K562 (cell line): ENCODE measurements at regions not wholly inside any gene's neighbourhood (a gene's known extent, or its start where the extent isn't known, plus 50 kb on each side); places are given as distances from the start of the nearest gene placed in this dataset.

Experiments used
- ATAC-seq: fragments of 200-7000 bp; cut with Tn5 transposase; 3 replicates; pipeline ENCODE4 v1.9.1; 2020; ENCODE audit warnings: moderate library complexity
- BruUV-seq: library from RNA; stranded (reverse); fragments of 400-500 nt; replicated peaks from 2 replicates; lab custom pipeline; 2021; lab: Mats Ljungman, UMichigan
- CTCF ChIA-PET: fragments of 300-600 bp; formaldehyde crosslinking; extraction: SDS; loops from one replicate; lab custom pipeline; 2021; ENCODE audit warnings: low intra/inter-chr PET ratio; lab: Yijun Ruan, JAX
- POLR2A ChIA-PET: fragments of 300-600, 350-650 bp; sonication (Branson Sonifier 250); formaldehyde crosslinking; extraction: SDS; loops from one replicate; lab custom pipeline; 2021; ENCODE audit warnings: antibody characterized with exemption, inconsistent platforms; lab: Yijun Ruan, JAX
- DNase-seq, 4 experiments: peaks; one replicate each; pipeline versions ENCODE4 v3.0.0 to v3.0.0-alpha.2; 2011 to 2018; ENCODE audit warnings: low spot score in 3 of 4, mixed read lengths in 3 of 4; ENCODE audit errors: extremely low read depth in 1 of 4
- FAIRE-seq: peaks from 2 replicates; lab custom pipeline; 2011; peaks lifted over from hg19 to GRCh38; lab: Jason Lieb, UNC
- H2AFZ ChIP-seq: 2 replicates; pipeline ENCODE4 v1.6.0; 2011; ENCODE audit warnings: low read depth, low read length, control low read depth, inconsistent platforms
- H3K27ac ChIP-seq: fragments of 200-600 bp; 3 replicates; pipeline ENCODE4 v1.8.0; 2011; ENCODE audit warnings: low read depth, mild to moderate bottlenecking, control low read depth, inconsistent platforms, low read length, moderate library complexity, mixed read lengths; ENCODE audit errors: extremely low read depth
- H3K27me3 ChIP-seq, 2 experiments: fragments of 300-600 bp in 1 of 2; 2 replicates in 1 of 2; 3 replicates in 1 of 2; pipeline versions ENCODE4 v1.6.0 to v1.8.0; 2011; ENCODE audit warnings: inconsistent platforms in 2 of 2, low read length in 2 of 2, mild to moderate bottlenecking in 1 of 2, mixed read lengths in 1 of 2, moderate library complexity in 1 of 2; ENCODE audit not compliant: control insufficient read depth in 2 of 2, insufficient read depth in 2 of 2
- H3K36me3 ChIP-seq: fragments of 300-600 bp; 3 replicates; pipeline ENCODE4 v1.8.0; 2011; ENCODE audit warnings: mild to moderate bottlenecking, low read length, inconsistent platforms; ENCODE audit not compliant: control insufficient read depth, insufficient read depth
- H3K4me1 ChIP-seq, 2 experiments: fragments of 200-600 bp in 1 of 2; replicated peaks in 1 of 2; 2 replicates in 1 of 2; 3 replicates in 1 of 2; pipeline versions ENCODE4 v1.5.1 to v1.8.0; 2011; ENCODE audit warnings: inconsistent platforms in 2 of 2, low read length in 2 of 2, mild to moderate bottlenecking in 1 of 2, mixed read lengths in 1 of 2, moderate library complexity in 1 of 2; ENCODE audit not compliant: control insufficient read depth in 2 of 2, insufficient read depth in 2 of 2
- H3K4me2 ChIP-seq: 2 replicates; pipeline ENCODE4 v1.6.1; 2011; ENCODE audit warnings: low read length, control low read depth, inconsistent platforms, mixed read lengths; ENCODE audit not compliant: insufficient read depth
- H3K4me3 ChIP-seq: fragments of 200-600 bp; sonication (generic), shearing (Covaris generic); 2 replicates; pipeline ENCODE4 v1.5.1; 2016; ENCODE audit warnings: control low read depth, inconsistent platforms
- H3K79me2 ChIP-seq: fragments of 200-600 bp; 3 replicates; pipeline ENCODE4 v1.8.0; 2011; ENCODE audit warnings: low read length, inconsistent platforms; ENCODE audit not compliant: control insufficient read depth, insufficient read depth
- H3K9ac ChIP-seq, 2 experiments: 2 replicates each; pipeline versions ENCODE4 v1.6.0 to v1.6.1; 2011; ENCODE audit warnings: low read depth in 2 of 2, low read length in 2 of 2, control low read depth in 1 of 2, inconsistent platforms in 1 of 2, mild to moderate bottlenecking in 1 of 2, mixed read lengths in 1 of 2; ENCODE audit not compliant: insufficient read depth in 1 of 2
- H3K9me1 ChIP-seq: one replicate; pipeline ENCODE4 v1.6.0; 2011; ENCODE audit warnings: inconsistent platforms, mild to moderate bottlenecking, low read length, moderate library complexity; ENCODE audit not compliant: control insufficient read depth, insufficient read depth
- H3K9me3 ChIP-seq: replicated peaks from 2 replicates; pipeline ENCODE4 v1.5.1; 2011; ENCODE audit warnings: low read depth, low read length, inconsistent platforms; ENCODE audit not compliant: control insufficient read depth, insufficient read depth
- H4K20me1 ChIP-seq: replicated peaks from 2 replicates; pipeline ENCODE4 v1.6.1; 2011; ENCODE audit warnings: low read length, inconsistent platforms, mixed read lengths; ENCODE audit not compliant: control insufficient read depth, insufficient read depth
- BHLHE40 ChIP-seq: IDR thresholded peaks from 2 replicates; pipeline ENCODE4 v1.6.1; 2011; ENCODE audit warnings: low read length, improper control_type of control experiment
- REST ChIP-seq, 2 experiments: fragments of 450-650 bp; formaldehyde crosslinking in 1 of 2; IDR thresholded peaks; 2 replicates each; pipeline versions ENCODE4 v1.4.0 to v1.6.1; 2014 to 2020; ENCODE audit warnings: mild to moderate bottlenecking in 2 of 2, borderline replicate concordance in 1 of 2, low read depth in 1 of 2
- WGBS: fragments of 100-300 bp; shearing (Covaris generic); methylation state at CpG from one replicate; pipeline ENCODE4 v1.1.6; 2016; ENCODE audit warnings: low coverage, mixed read lengths; ENCODE audit not compliant: insufficient coverage; ENCODE audit errors: missing lambda C conversion rate; 5-methylcytosine and 5-hydroxymethylcytosine counted together
- in situ Hi-C: fragments of 300-500 bp; cut with MboI; formaldehyde crosslinking; loops from 4 replicates; pipeline ENCODE4 v1.15.0; 2018; ENCODE audit warnings: inconsistent platforms, mixed read lengths
- intact Hi-C: fragments of 100-400 bp; cut with micrococcal nuclease; formaldehyde crosslinking; loops from 2 replicates; pipeline ENCODE4 v1.14.2; 2022

- FAIRE-seq: no peak
- no peak for DNase-seq
- H3K36me3 ChIP-seq: no peaks in the 10 kb centered on the region
- ChIA-PET POLR2A (interaction anchor here (0.6 kb wide), 1 partner anchor 185 kb away, joined by 3 read pairs; no protein-coding TSS in a partner anchor), CTCF (no interaction called here)
- H3K4me3 ChIP-seq: no peak overlapping the region
- 2% methylated on average over 5 of the region's 5 CpGs for WGBS
- H3K9me3 ChIP-seq: no peaks in the 10 kb centered on the region
- no peak overlapping the region for H3K9ac ChIP-seq
- intact Hi-C loops (no loop called here), in situ Hi-C loops (no loop called here)
- no peaks in the 10 kb centered on the region for H3K9me1 ChIP-seq
- no peaks in the 10 kb centered on the region for H4K20me1 ChIP-seq
- no peak overlapping the region for H3K27ac ChIP-seq
- no peak for ATAC-seq
- H3K79me2 ChIP-seq: no peaks in the 10 kb centered on the region; the same call in 2 of the 3 replicates
- BruUV-seq: no TSS peak
- H3K4me1 ChIP-seq: no peaks in the 10 kb centered on the region
- no peak overlapping the region for H2AFZ ChIP-seq
- H3K27me3 ChIP-seq: no peaks in the 10 kb centered on the region
- TF ChIP-seq BHLHE40 (no peak), REST (IDR thresholded peaks at IDR 0.05; ENCODE audit: borderline replicate concordance) (peak; percentile 39; the same call in 1 of the 2 replicates), REST (CRISPR knock-in tag; IDR thresholded peaks at IDR 0.05; ENCODE audit: low read depth) (no peak)
- H3K4me2 ChIP-seq: no peak overlapping the region
Observed at GRCh38 chr2:152907046-152907445, 188.6 kb downstream of the ARL6IP6 start.
